Activated CD4-positive, alpha-beta T cell treated with anti-CD3 and anti-CD28 coated beads for 48 hours (primary cell): ENCODE measurements at regions not wholly inside any gene's neighbourhood (a gene's known extent, or its start where the extent isn't known, plus 50 kb on each side); places are given as distances from the start of the nearest gene placed in this dataset.

Experiments used
- DNase-seq: peaks from one replicate; pipeline ENCODE4 v3.0.0-alpha.2; 2020

- DNase-seq, result no peak
These were observed 383.4 kb downstream of the GATA3 start for GRCh38 chr10:8437896-8438295.

GRCh38 chr10:8438603-8439002 is 384.1 kb downstream of the GATA3 start:
- DNase-seq, result no peak

- DNase-seq, result no peak
These were observed 384.6 kb downstream of the GATA3 start for GRCh38 chr10:8439040-8439439.

- no peak for DNase-seq
These were observed 390.1 kb downstream of the GATA3 start for GRCh38 chr10:8444630-8445029.

- DNase-seq, result no peak
These were observed 390.9 kb downstream of the GATA3 start for GRCh38 chr10:8445353-8445752.

- no peak for DNase-seq
These were observed 395.4 kb downstream of the GATA3 start for GRCh38 chr10:8449909-8450308.

- peak; percentile 22 for DNase-seq
These were observed 399.1 kb downstream of the GATA3 start for GRCh38 chr10:8453587-8453986.

- DNase-seq, result no peak
These were observed 399.9 kb downstream of the GATA3 start for GRCh38 chr10:8454357-8454756.

GRCh38 chr10:8455181-8455580 is 400.7 kb downstream of the GATA3 start:
- no peak for DNase-seq

- no peak for DNase-seq
These were observed 401.9 kb downstream of the GATA3 start for GRCh38 chr10:8456386-8456785.

- no peak for DNase-seq
These were observed 406.1 kb downstream of the GATA3 start for GRCh38 chr10:8460626-8461025.

- no peak for DNase-seq
These were observed 408.1 kb downstream of the GATA3 start for GRCh38 chr10:8462565-8462964.

- no peak for DNase-seq
These were observed 409.4 kb downstream of the GATA3 start for GRCh38 chr10:8463853-8464252.

GRCh38 chr10:8468477-8468876 is 414.0 kb downstream of the GATA3 start:
- DNase-seq, result no peak

- DNase-seq, result no peak
These were observed 418.7 kb downstream of the GATA3 start for GRCh38 chr10:8473205-8473604.

- DNase-seq, result no peak
These were observed 422.8 kb downstream of the GATA3 start for GRCh38 chr10:8477300-8477699.

- DNase-seq, result no peak
These were observed 427.4 kb downstream of the GATA3 start for GRCh38 chr10:8481718-8482504.

GRCh38 chr10:8485032-8485431 is 430.5 kb downstream of the GATA3 start:
- no peak for DNase-seq

GRCh38 chr10:8487346-8487745 is 432.9 kb downstream of the GATA3 start:
- no peak for DNase-seq

GRCh38 chr10:8489232-8489631 is 434.7 kb downstream of the GATA3 start:
- DNase-seq, result no peak

- no peak for DNase-seq
These were observed 435.3 kb downstream of the GATA3 start for GRCh38 chr10:8489823-8490222.

- DNase-seq, result no peak
These were observed 443.8 kb downstream of the GATA3 start for GRCh38 chr10:8498290-8498689.

GRCh38 chr10:8498881-8499280 is 444.4 kb downstream of the GATA3 start:
- peak; percentile 52 for DNase-seq

- DNase-seq, result no peak
These were observed 444.8 kb downstream of the GATA3 start for GRCh38 chr10:8499312-8499711.

- no peak for DNase-seq
These were observed 445.4 kb downstream of the GATA3 start for GRCh38 chr10:8499752-8500390.
